HL-60 (cell line): ENCODE measurements at regions not wholly inside any gene's neighbourhood (a gene's known extent, or its start where the extent isn't known, plus 50 kb on each side); places are given as distances from the start of the nearest gene placed in this dataset.

ENCODE experiments used
- CTCF ChIP-seq: IDR thresholded peaks from one replicate; pipeline ENCODE4 v1.5.1; 2011; ENCODE audit warnings: low read length, control low read depth, inconsistent platforms; ENCODE audit not compliant: insufficient read depth
- POLR2AphosphoS5 ChIP-seq: IDR thresholded peaks from 2 replicates; pipeline ENCODE4 v1.6.1; 2012; ENCODE audit warnings: low read depth
- REST ChIP-seq: IDR thresholded peaks from 2 replicates; pipeline ENCODE4 v1.6.1; 2012; ENCODE audit warnings: low read depth; ENCODE audit not compliant: insufficient replicate concordance

DNA sequence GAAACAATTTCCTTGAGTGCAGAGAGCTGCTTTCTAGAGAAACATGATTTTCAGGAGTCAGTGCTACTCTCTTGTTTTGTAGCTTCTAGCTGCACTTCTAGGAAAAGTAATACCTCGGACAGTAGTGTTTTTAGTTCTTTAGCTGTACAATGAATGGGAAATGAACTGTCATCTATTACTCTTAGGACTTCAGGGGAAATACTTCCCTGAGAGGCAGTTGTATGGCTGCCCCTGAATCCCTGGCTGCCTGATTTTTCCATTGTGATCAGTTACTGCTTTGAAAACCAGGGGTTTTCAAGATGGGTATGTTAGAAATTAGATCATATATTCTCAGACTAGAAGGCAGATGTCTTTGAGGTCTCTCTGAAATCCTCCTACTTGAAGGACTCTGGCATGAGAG lies 200.3 kb upstream of the SEMA6D start:
- TF ChIP-seq CTCF: no peak
- TF ChIP-seq POLR2AphosphoS5: no peak
- TF ChIP-seq REST: no peak
